A549 (cell line): ENCODE measurements at regions not wholly inside any gene's neighbourhood (a gene's known extent, or its start where the extent isn't known, plus 50 kb on each side); places are given as distances from the start of the nearest gene placed in this dataset.
"Not testable (repeated sequence)": the region's sequence is repeated elsewhere in the genome, so short reads cannot be mapped to it uniquely, and the experiment has no call there.

Source experiments
- ATAC-seq, 2 experiments: fragments of 200-7000 bp in 1 of 2; fragments of >200 bp in 1 of 2; cut with Nextera tagmentation in 1 of 2; cut with Tn5 transposase in 1 of 2; 3 replicates each; pipeline versions ENCODE4 v1.8.0 to v1.9.1; 2018 to 2020; ENCODE audit warnings: mild to moderate bottlenecking in 1 of 2, moderate library complexity in 1 of 2
- CTCF ChIA-PET: fragments of 300-600 bp; sonication (Branson Sonifier 250); formaldehyde crosslinking; extraction: SDS; loops from one replicate; lab custom pipeline; 2021; ENCODE audit warnings: antibody characterized with exemption, inconsistent platforms; lab: Yijun Ruan, JAX
- POLR2A ChIA-PET: fragments of 350-600 bp; formaldehyde crosslinking; extraction: SDS; loops from one replicate; lab custom pipeline; 2021; ENCODE audit warnings: antibody characterized with exemption, inconsistent platforms; lab: Yijun Ruan, JAX
- DNase-seq, 2 experiments: peaks; one replicate each; pipeline versions ENCODE4 v3.0.0 to v3.0.0-alpha.2; 2011 to 2016; ENCODE audit warnings: low read depth in 1 of 2, low spot score in 1 of 2
- FAIRE-seq: peaks from 2 replicates; lab custom pipeline; 2011; peaks lifted over from hg19 to GRCh38; lab: Jason Lieb, UNC
- H3K27ac ChIP-seq, 2 experiments: fragments of >200 bp; sonication (Bioruptor Twin); formaldehyde crosslinking; 3 replicates each; pipeline ENCODE4 v1.5.1; 2016 to 2017
- H3K4me1 ChIP-seq: fragments of >200 bp; sonication (Bioruptor Twin); formaldehyde crosslinking; 3 replicates; pipeline ENCODE4 v1.6.1; 2016
- H3K4me2 ChIP-seq: fragments of >200 bp; sonication (Bioruptor Twin); formaldehyde crosslinking; 3 replicates; pipeline ENCODE4 v1.6.1; 2016
- H3K4me3 ChIP-seq: fragments of >200 bp; sonication (Bioruptor Twin); formaldehyde crosslinking; 3 replicates; pipeline ENCODE4 v1.5.1; 2016
- H3K9me3 ChIP-seq: fragments of >200 bp; sonication (Bioruptor Twin); formaldehyde crosslinking; 3 replicates; pipeline ENCODE4 v1.6.1; 2016
- BCL3 ChIP-seq: fragments of >200 bp; sonication (Bioruptor Twin); formaldehyde crosslinking; IDR thresholded peaks from 3 replicates; pipeline ENCODE4 v1.6.1; 2016
- CBX2 ChIP-seq: fragments of 200-600 bp; sonication (generic); IDR thresholded peaks from 2 replicates; pipeline ENCODE4 v1.6.1; 2016; ENCODE audit warnings: low read depth, mild to moderate bottlenecking, borderline replicate concordance
- CBX8 ChIP-seq: fragments of 200-600 bp; sonication (generic); IDR thresholded peaks from 2 replicates; pipeline ENCODE4 v1.6.1; 2016
- CEBPB ChIP-seq, 2 experiments: fragments of >200 bp in 1 of 2; sonication (Bioruptor Twin) in 1 of 2; formaldehyde crosslinking in 1 of 2; IDR thresholded peaks; 2 replicates each; pipeline ENCODE4 v1.6.1; 2012 to 2016
- CTCF ChIP-seq: fragments of >200 bp; sonication (Bioruptor Twin); formaldehyde crosslinking; IDR thresholded peaks from 3 replicates; pipeline ENCODE4 v1.5.1; 2016
- EHF ChIP-seq: fragments of 250-450 bp; sonication (Bioruptor Pico); IDR thresholded peaks from 2 replicates; pipeline ENCODE4 v1.5.0; 2020; ENCODE audit warnings: mild to moderate bottlenecking
- FOSL2 ChIP-seq, 2 experiments: fragments of 450-650 bp in 1 of 2; fragments of >200 bp in 1 of 2; sonication (Bioruptor Twin) in 1 of 2; formaldehyde crosslinking; IDR thresholded peaks; 2 replicates each; pipeline versions ENCODE4 v1.5.0 to v1.6.1; 2016 to 2020; ENCODE audit warnings: mild to moderate bottlenecking in 1 of 2, moderate library complexity in 1 of 2
- GATA3 ChIP-seq: IDR thresholded peaks from 2 replicates; pipeline ENCODE4 v1.6.1; 2012; ENCODE audit warnings: borderline replicate concordance
- HOXA7 ChIP-seq: fragments of 250-450 bp; sonication (Bioruptor Pico); IDR thresholded peaks from 2 replicates; pipeline ENCODE4 v1.5.0; 2020; ENCODE audit warnings: mild to moderate bottlenecking, moderate library complexity
- HOXB13 ChIP-seq: fragments of 250-450 bp; sonication (Bioruptor Pico); IDR thresholded peaks from 2 replicates; pipeline ENCODE4 v1.5.0; 2020; ENCODE audit warnings: low read depth, mild to moderate bottlenecking, moderate library complexity
- JUNB ChIP-seq: fragments of >200 bp; sonication (Bioruptor Twin); formaldehyde crosslinking; IDR thresholded peaks from 2 replicates; pipeline ENCODE4 v1.6.1; 2016
- KDM1A ChIP-seq: fragments of 200-600 bp; sonication (generic); IDR thresholded peaks from 2 replicates; pipeline ENCODE4 v1.6.1; 2016; ENCODE audit warnings: low read depth, mild to moderate bottlenecking
- MAFK ChIP-seq: fragments of 450-650 bp; IDR thresholded peaks from 2 replicates; pipeline ENCODE4 v1.6.1; 2014; ENCODE audit not compliant: partially characterized antibody
- NFE2L2 ChIP-seq: fragments of 150-350 bp; conservative IDR thresholded peaks from 2 replicates; pipeline ENCODE4 v1.6.1; 2014; ENCODE audit warnings: low read length
- PHF8 ChIP-seq: fragments of 200-600 bp; sonication (generic); IDR thresholded peaks from 2 replicates; pipeline ENCODE4 v1.6.1; 2016; ENCODE audit warnings: low read depth, mild to moderate bottlenecking, antibody characterized with exemption, moderate library complexity, borderline replicate concordance
- POLR2A ChIP-seq: IDR thresholded peaks from 2 replicates; pipeline ENCODE4 v1.6.1; 2012; ENCODE audit warnings: mild to moderate bottlenecking, low read length
- RAD21 ChIP-seq, 2 experiments: fragments of >200 bp in 1 of 2; sonication (Bioruptor Twin) in 1 of 2; formaldehyde crosslinking in 1 of 2; IDR thresholded peaks in 1 of 2; conservative IDR thresholded peaks in 1 of 2; 2 replicates in 1 of 2; 3 replicates in 1 of 2; pipeline ENCODE4 v1.6.1; 2012 to 2018; ENCODE audit warnings: inconsistent platforms in 1 of 2
- RARB ChIP-seq: fragments of 250-450 bp; sonication (Bioruptor Pico); IDR thresholded peaks from 2 replicates; pipeline ENCODE4 v1.8.0; 2021; ENCODE audit warnings: mild to moderate bottlenecking, moderate library complexity
- RCOR1 ChIP-seq: fragments of 150-350 bp; IDR thresholded peaks from 2 replicates; pipeline ENCODE4 v1.6.1; 2014; ENCODE audit warnings: antibody characterized with exemption, low read length, low read depth
- REST ChIP-seq: fragments of 200-600 bp; sonication (generic); IDR thresholded peaks from 2 replicates; pipeline ENCODE4 v1.6.1; 2016; ENCODE audit warnings: antibody characterized with exemption, mild to moderate bottlenecking, moderate library complexity
- RFX5 ChIP-seq: fragments of 450-650 bp; IDR thresholded peaks from 2 replicates; pipeline ENCODE4 v1.7.1; 2014; ENCODE audit warnings: antibody characterized with exemption, mild to moderate bottlenecking, moderate library complexity
- SMC3 ChIP-seq: fragments of >200 bp; sonication (Bioruptor Twin); formaldehyde crosslinking; IDR thresholded peaks from 3 replicates; pipeline ENCODE4 v1.6.1; 2018; ENCODE audit warnings: inconsistent platforms
- SREBF2 ChIP-seq: fragments of 450-650 bp; IDR thresholded peaks from 2 replicates; pipeline ENCODE4 v1.6.1; 2014; ENCODE audit warnings: mild to moderate bottlenecking, moderate library complexity
- TFCP2L1 ChIP-seq: fragments of 250-450 bp; sonication (Bioruptor Pico); IDR thresholded peaks from 2 replicates; pipeline ENCODE4 v1.5.0; 2021; ENCODE audit warnings: mild to moderate bottlenecking
- ZFP36 ChIP-seq: fragments of 450-650 bp; IDR thresholded peaks from 2 replicates; pipeline ENCODE4 v1.6.1; 2014; ENCODE audit warnings: borderline replicate concordance; ENCODE audit not compliant: partially characterized antibody
- ZSCAN20 ChIP-seq: fragments of 250-450 bp; sonication (Bioruptor Pico); IDR thresholded peaks from 2 replicates; pipeline ENCODE4 v1.8.0; 2022; ENCODE audit warnings: mild to moderate bottlenecking, moderate library complexity
- WGBS: methylation state at CpG from one replicate; pipeline ENCODE4 v1.1.6; 2017; ENCODE audit errors: missing lambda C conversion rate; 5-methylcytosine and 5-hydroxymethylcytosine counted together

GRCh38 chr14:38944691-38945090 lies 158.3 kb downstream of the SEC23A start:
- TF ChIP-seq KDM1A (no peak), ZSCAN20 (no peak), HOXA7 (CRISPR knock-in tag) (no peak), FOSL2 (IDR thresholded peaks at IDR 0.05) (no peak), FOSL2 (CRISPR knock-in tag; IDR thresholded peaks at IDR 0.05) (no peak), BCL3 (no peak), POLR2A (no peak), EHF (no peak), PHF8 (no peak), CTCF (no peak), TFCP2L1 (CRISPR knock-in tag) (no peak), GATA3 (no peak), CEBPB (IDR thresholded peaks at IDR 0.05) (no peak), SREBF2 (no peak), CBX8 (no peak), ZFP36 (no peak)
- 24% methylated on average over 3 of the region's 3 CpGs for WGBS
- no peak for FAIRE-seq

GRCh38 chr14:38941488-38941887 lies 161.5 kb downstream of the SEC23A start:
- H3K27ac ChIP-seq = no peak overlapping the region
- no peak overlapping the region for H3K4me3 ChIP-seq
- TF ChIP-seq REST (no peak), HOXB13 (CRISPR knock-in tag) (no peak), ZSCAN20 (no peak), RARB (CRISPR knock-in tag) (no peak), CBX2 (no peak), RFX5 (no peak), NFE2L2 (no peak), RAD21 (conservative IDR thresholded peaks at IDR 0.05 in 1 of 2, IDR thresholded peaks at IDR 0.05 in 1 of 2) (no peak), MAFK (no peak), TFCP2L1 (CRISPR knock-in tag) (no peak), JUNB (no peak), SMC3 (no peak), RCOR1 (no peak), HOXA7 (CRISPR knock-in tag) (no peak)
- ATAC-seq (peak; percentile 50 to 54; a peak in 3 of 6 replicates), FAIRE-seq (no peak), DNase-seq (peak in 1 of 2 experiments; percentile 7)
- POLR2A ChIA-PET = no interaction called here
- WGBS = 24% methylated on average over 4 of the region's 4 CpGs
- no peaks in the 10 kb centered on the region for H3K4me1 ChIP-seq
- H3K4me2 ChIP-seq = no peak overlapping the region
- CTCF ChIA-PET = no interaction called here
- no peaks in the 10 kb centered on the region for H3K9me3 ChIP-seq

More at GRCh38 chr14:38944691-38945090, 158.3 kb downstream of the SEC23A start:
- Histone ChIP-seq H3K4me2 (no peak overlapping the region), H3K4me3 (no peak overlapping the region), H3K9me3 (no peaks in the 10 kb centered on the region), H3K4me1 (no peaks in the 10 kb centered on the region), H3K27ac (no peak overlapping the region)
- CTCF ChIA-PET = no interaction called here
- ATAC-seq (no peak), DNase-seq (no peak)
- POLR2A ChIA-PET = no interaction called here

GRCh38 chr14:38932653-38933000 lies 170.4 kb downstream of the SEC23A start:
- H3K4me3 ChIP-seq, ATAC-seq, H3K27ac ChIP-seq, H3K4me1 ChIP-seq, FAIRE-seq, H3K9me3 ChIP-seq, DNase-seq, POLR2A ChIA-PET, H3K4me2 ChIP-seq: not testable (repeated sequence)
- 58% methylated on average over 3 of the region's 3 CpGs for WGBS
- CTCF ChIA-PET = interaction anchor here (1.3 kb wide), 1 partner anchor 83 kb away, joined by 5 read pairs; no protein-coding TSS in a partner anchor
